ENCODE measurements at regions not wholly inside any gene's neighbourhood (a gene's known extent, or its start where the extent isn't known, plus 50 kb on each side); places are given as distances from the start of the nearest gene placed in this dataset.
"Not testable (repeated sequence)": the region's sequence is repeated elsewhere in the genome, so short reads cannot be mapped to it uniquely, and the experiment has no call there.

- H3K4me1 ChIP-seq (replicated peaks), result no peaks in the 10 kb centered on the region
- WGBS, result 91% methylated on average over 1 of the region's 1 CpG
- intact Hi-C loops (cut with DNase I), result no loop called here
- TF ChIP-seq POLR2A (IDR thresholded peaks at IDR 0.05), result no peak
- no peak for TF ChIP-seq CTCF (IDR thresholded peaks at IDR 0.05)
- TF ChIP-seq POLR2AphosphoS5 (IDR thresholded peaks at IDR 0.05), result no peak
- H3K4me3 ChIP-seq, result no peak overlapping the region
- DNase-seq (ENCODE audit: low spot score), result no peak
- no peak overlapping the region for H3K27ac ChIP-seq
- no peaks in the 10 kb centered on the region for H3K9me3 ChIP-seq
- H3K27me3 ChIP-seq (replicated peaks; ENCODE audit: insufficient read depth), result no peaks in the 10 kb centered on the region
- H3K36me3 ChIP-seq, result no peaks in the 10 kb centered on the region
Observed at GRCh38 chr13:94854688-94855087, 142.3 kb upstream of the SOX21 start.

GRCh38 chr13:94851576-94851975, 139.2 kb upstream of the SOX21 start:
- 97% methylated on average over 1 of the region's 1 CpG for WGBS
- Histone ChIP-seq H3K27me3 (replicated peaks; ENCODE audit: insufficient read depth) (no peaks in the 10 kb centered on the region), H3K27ac (no peak overlapping the region), H3K4me3 (no peak overlapping the region), H3K36me3 (no peaks in the 10 kb centered on the region), H3K9me3 (no peaks in the 10 kb centered on the region), H3K4me1 (replicated peaks) (no peaks in the 10 kb centered on the region)
- intact Hi-C loops (cut with DNase I), result no loop called here
- TF ChIP-seq POLR2AphosphoS5 (IDR thresholded peaks at IDR 0.05) (no peak), CTCF (IDR thresholded peaks at IDR 0.05) (no peak), POLR2A (IDR thresholded peaks at IDR 0.05) (no peak)
- DNase-seq (ENCODE audit: low spot score), result no peak

- intact Hi-C loops (cut with DNase I), result no loop called here
- no peaks in the 10 kb centered on the region for H3K9me3 ChIP-seq
- DNase-seq (ENCODE audit: low spot score), result no peak
- WGBS, result 58% methylated on average over 1 of the region's 1 CpG
- H3K36me3 ChIP-seq, result no peaks in the 10 kb centered on the region
- no peak overlapping the region for H3K27ac ChIP-seq
- H3K4me1 ChIP-seq (replicated peaks), result no peaks in the 10 kb centered on the region
- no peak for TF ChIP-seq CTCF (IDR thresholded peaks at IDR 0.05)
- no peak for TF ChIP-seq POLR2AphosphoS5 (IDR thresholded peaks at IDR 0.05)
- no peak for TF ChIP-seq POLR2A (IDR thresholded peaks at IDR 0.05)
- H3K27me3 ChIP-seq (replicated peaks; ENCODE audit: insufficient read depth), result no peaks in the 10 kb centered on the region
- H3K4me3 ChIP-seq, result no peak overlapping the region
Observed at GRCh38 chr13:94849254-94849653, 136.9 kb upstream of the SOX21 start.

GRCh38 chr13:94842901-94843300, 130.6 kb upstream of the SOX21 start:
- intact Hi-C loops (cut with DNase I), result no loop called here
- DNase-seq (ENCODE audit: low spot score), result no peak
- Histone ChIP-seq H3K27ac (no peak overlapping the region), H3K4me3 (no peak overlapping the region), H3K4me1 (replicated peaks) (no peaks in the 10 kb centered on the region), H3K9me3 (no peaks in the 10 kb centered on the region), H3K36me3 (no peaks in the 10 kb centered on the region), H3K27me3 (replicated peaks; ENCODE audit: insufficient read depth) (no peaks in the 10 kb centered on the region)
- TF ChIP-seq POLR2AphosphoS5 (IDR thresholded peaks at IDR 0.05) (no peak), POLR2A (IDR thresholded peaks at IDR 0.05) (no peak)

GRCh38 chr13:94837056-94837455, 124.7 kb upstream of the SOX21 start:
- H3K36me3 ChIP-seq; H3K4me3 ChIP-seq; H3K27ac ChIP-seq; intact Hi-C loops (cut with DNase I); H3K4me1 ChIP-seq (replicated peaks); H3K27me3 ChIP-seq (replicated peaks; ENCODE audit: insufficient read depth); H3K9me3 ChIP-seq; DNase-seq (ENCODE audit: low spot score): not testable (repeated sequence)
- 97% methylated on average over 1 of the region's 1 CpG for WGBS

GRCh38 chr13:94829837-94830365, 117.6 kb upstream of the SOX21 start:
- H3K36me3 ChIP-seq, result no peaks in the 10 kb centered on the region
- no peak for DNase-seq (ENCODE audit: low spot score)
- H3K4me3 ChIP-seq, result no peak overlapping the region
- H3K9me3 ChIP-seq, result no peaks in the 10 kb centered on the region
- H3K4me1 ChIP-seq (replicated peaks), result no peaks in the 10 kb centered on the region
- WGBS, result 93% methylated on average over 3 of the region's 3 CpGs
- TF ChIP-seq CTCF (IDR thresholded peaks at IDR 0.05) (no peak), POLR2AphosphoS5 (IDR thresholded peaks at IDR 0.05) (no peak), POLR2A (IDR thresholded peaks at IDR 0.05) (no peak)
- H3K27ac ChIP-seq, result no peak overlapping the region
- intact Hi-C loops (cut with DNase I), result no loop called here
- H3K27me3 ChIP-seq (replicated peaks; ENCODE audit: insufficient read depth), result no peaks in the 10 kb centered on the region

Data from prostate gland (tissue), 2 donors.